SU-DHL-6 (cell line): ENCODE measurements at regions not wholly inside any gene's neighbourhood (a gene's known extent, or its start where the extent isn't known, plus 50 kb on each side); places are given as distances from the start of the nearest gene placed in this dataset.

Experiments used
- H2AFZ ChIP-seq: fragments of 200-600 bp; sonication (generic); 2 replicates; pipeline ENCODE4 v1.6.1; 2014; ENCODE audit warnings: low read depth, mild to moderate bottlenecking, moderate library complexity, mixed read lengths, antibody characterized with exemption, low read length; ENCODE audit not compliant: severe bottlenecking
- H3F3A ChIP-seq: fragments of 200-600 bp; shearing (Covaris generic); 2 replicates; pipeline ENCODE4 v1.6.0; 2016; ENCODE audit warnings: antibody characterized with exemption, mild to moderate bottlenecking; ENCODE audit not compliant: insufficient read depth
- H3K27ac ChIP-seq: fragments of 200-600 bp; sonication (generic); 2 replicates; pipeline ENCODE4 v1.5.1; 2016; ENCODE audit warnings: low read depth, mild to moderate bottlenecking, low read length, moderate library complexity, mixed read lengths
- H3K27me3 ChIP-seq: fragments of 200-600 bp; sonication (generic), shearing (Covaris generic); 2 replicates; pipeline ENCODE4 v1.6.0; 2014; ENCODE audit warnings: mild to moderate bottlenecking, low read length
- H3K36me3 ChIP-seq: fragments of 200-600 bp; sonication (generic); 2 replicates; pipeline ENCODE4 v1.6.1; 2014; ENCODE audit warnings: mild to moderate bottlenecking, low read length, mixed read lengths
- H3K4me2 ChIP-seq: fragments of 300-600, 200-600 bp; shearing (Covaris generic), sonication (generic); 2 replicates; pipeline ENCODE4 v1.6.0; 2014; ENCODE audit warnings: low read length, low read depth, mild to moderate bottlenecking; ENCODE audit not compliant: poor library complexity, severe bottlenecking
- H3K4me3 ChIP-seq: fragments of 200-600 bp; sonication (generic); 2 replicates; pipeline ENCODE4 v1.5.1; 2014; ENCODE audit warnings: antibody characterized with exemption, low read length, mild to moderate bottlenecking, mixed read lengths; ENCODE audit not compliant: insufficient read depth, poor library complexity, severe bottlenecking
- H3K79me2 ChIP-seq: fragments of 200-600 bp; sonication (generic); 2 replicates; pipeline ENCODE4 v1.6.1; 2014; ENCODE audit warnings: mild to moderate bottlenecking, low read length, moderate library complexity; ENCODE audit not compliant: insufficient read depth
- H3K9ac ChIP-seq: fragments of 200-600 bp; sonication (generic); 2 replicates; pipeline ENCODE4 v1.7.0; 2014; ENCODE audit warnings: mild to moderate bottlenecking, low read length
- H3K9me2 ChIP-seq: fragments of 200-600 bp; sonication (generic); replicated peaks from 2 replicates; pipeline ENCODE4 v1.6.1; 2014; ENCODE audit warnings: low read length; ENCODE audit not compliant: insufficient read depth
- H3K9me3 ChIP-seq: fragments of 200-600 bp; sonication (generic); 2 replicates; pipeline ENCODE4 v1.6.1; 2014; ENCODE audit warnings: low read length, mixed read lengths; ENCODE audit not compliant: insufficient read depth
- H4K20me1 ChIP-seq: fragments of 200-600 bp; sonication (generic); 2 replicates; pipeline ENCODE4 v1.6.1; 2014; ENCODE audit warnings: low read depth, mild to moderate bottlenecking, antibody characterized with exemption, low read length, moderate library complexity, mixed read lengths
- EZH2phosphoT487 ChIP-seq: fragments of 200-600 bp; sonication (generic), shearing (Covaris generic); conservative IDR thresholded peaks from 2 replicates; pipeline ENCODE4 v1.6.1; 2018; ENCODE audit warnings: mild to moderate bottlenecking, antibody characterized with exemption, low read length, moderate library complexity, mixed read lengths
- TF ChIP-seq, protein P1 (sequence below): fragments of 200-600 bp; sonication (generic); IDR thresholded peaks from one replicate; pipeline ENCODE4 v1.5.1; 2017; ENCODE audit warnings: antibody characterized with exemption, mild to moderate bottlenecking, low read length, moderate library complexity; ENCODE audit not compliant: insufficient read depth, poor library complexity, severe bottlenecking

GRCh38 chr7:49513911-49514310 is 259.5 kb upstream of the VWC2 start:
- no peaks in the 10 kb centered on the region for H3K9me2 ChIP-seq
- H3K4me3 ChIP-seq: no peak overlapping the region
- no peak overlapping the region for H3K4me2 ChIP-seq
- no peaks in the 10 kb centered on the region for H3K79me2 ChIP-seq
- H2AFZ ChIP-seq: no peak overlapping the region
- H3K27ac ChIP-seq: no peak overlapping the region
- H3F3A ChIP-seq: no peaks in the 10 kb centered on the region
- H3K36me3 ChIP-seq: no peaks in the 10 kb centered on the region
- no peaks in the 10 kb centered on the region for H3K27me3 ChIP-seq
- no peaks in the 10 kb centered on the region for H3K9me3 ChIP-seq
- TF ChIP-seq EZH2phosphoT487: no peak
- TF ChIP-seq, protein P1, sequence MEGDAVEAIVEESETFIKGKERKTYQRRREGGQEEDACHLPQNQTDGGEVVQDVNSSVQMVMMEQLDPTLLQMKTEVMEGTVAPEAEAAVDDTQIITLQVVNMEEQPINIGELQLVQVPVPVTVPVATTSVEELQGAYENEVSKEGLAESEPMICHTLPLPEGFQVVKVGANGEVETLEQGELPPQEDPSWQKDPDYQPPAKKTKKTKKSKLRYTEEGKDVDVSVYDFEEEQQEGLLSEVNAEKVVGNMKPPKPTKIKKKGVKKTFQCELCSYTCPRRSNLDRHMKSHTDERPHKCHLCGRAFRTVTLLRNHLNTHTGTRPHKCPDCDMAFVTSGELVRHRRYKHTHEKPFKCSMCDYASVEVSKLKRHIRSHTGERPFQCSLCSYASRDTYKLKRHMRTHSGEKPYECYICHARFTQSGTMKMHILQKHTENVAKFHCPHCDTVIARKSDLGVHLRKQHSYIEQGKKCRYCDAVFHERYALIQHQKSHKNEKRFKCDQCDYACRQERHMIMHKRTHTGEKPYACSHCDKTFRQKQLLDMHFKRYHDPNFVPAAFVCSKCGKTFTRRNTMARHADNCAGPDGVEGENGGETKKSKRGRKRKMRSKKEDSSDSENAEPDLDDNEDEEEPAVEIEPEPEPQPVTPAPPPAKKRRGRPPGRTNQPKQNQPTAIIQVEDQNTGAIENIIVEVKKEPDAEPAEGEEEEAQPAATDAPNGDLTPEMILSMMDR: no peak
- no peak overlapping the region for H3K9ac ChIP-seq
- no peaks in the 10 kb centered on the region for H4K20me1 ChIP-seq

GRCh38 chr7:49520951-49521350 is 252.5 kb upstream of the VWC2 start:
- H3K79me2 ChIP-seq: no peaks in the 10 kb centered on the region
- H3K9me3 ChIP-seq: no peaks in the 10 kb centered on the region
- H3K9me2 ChIP-seq: no peaks in the 10 kb centered on the region
- no peak overlapping the region for H2AFZ ChIP-seq
- no peaks in the 10 kb centered on the region for H3K36me3 ChIP-seq
- H3F3A ChIP-seq: no peaks in the 10 kb centered on the region
- H3K27me3 ChIP-seq: no peaks in the 10 kb centered on the region
- no peak overlapping the region for H3K27ac ChIP-seq
- no peak for TF ChIP-seq EZH2phosphoT487
- TF ChIP-seq, protein P1: no peak
- H3K4me3 ChIP-seq: no peak overlapping the region
- no peak overlapping the region for H3K9ac ChIP-seq
- no peaks in the 10 kb centered on the region for H4K20me1 ChIP-seq
- H3K4me2 ChIP-seq: no peak overlapping the region

DNA sequence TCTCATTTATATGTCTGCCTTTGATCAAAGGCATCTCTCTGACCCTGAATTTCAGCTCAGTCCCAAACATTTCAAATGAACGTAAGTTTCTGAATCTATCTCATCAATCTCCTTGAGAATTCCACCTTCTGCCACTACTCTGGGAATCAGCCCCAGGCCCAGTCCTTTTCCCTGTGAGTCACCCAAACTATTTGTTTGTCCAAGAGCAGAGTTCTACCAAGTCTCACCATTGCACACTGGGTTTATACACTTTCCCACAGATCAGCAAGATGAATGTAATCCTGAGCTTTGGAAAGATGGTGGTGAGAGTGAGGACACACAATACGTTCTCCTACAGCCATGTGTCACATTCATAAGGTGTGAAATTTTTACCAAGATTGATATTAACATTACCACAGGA is 251.3 kb upstream of the VWC2 start:
- no peaks in the 10 kb centered on the region for H3K9me3 ChIP-seq
- no peak overlapping the region for H3K27ac ChIP-seq

More for the DNA sequence above, 251.3 kb upstream of the VWC2 start:
- Histone ChIP-seq H3F3A (no peaks in the 10 kb centered on the region), H3K4me3 (no peak overlapping the region), H3K27me3 (no peaks in the 10 kb centered on the region), H3K4me2 (no peak overlapping the region), H3K9ac (no peak overlapping the region), H4K20me1 (no peaks in the 10 kb centered on the region), H3K79me2 (no peaks in the 10 kb centered on the region), H2AFZ (no peak overlapping the region), H3K9me2 (no peaks in the 10 kb centered on the region), H3K36me3 (no peaks in the 10 kb centered on the region)
- TF ChIP-seq, protein P1: no peak
- no peak for TF ChIP-seq EZH2phosphoT487
